ENCODE measurements at regions not wholly inside any gene's neighbourhood (a gene's known extent, or its start where the extent isn't known, plus 50 kb on each side); places are given as distances from the start of the nearest gene placed in this dataset.

GRCh38 chr14:97649752-97650151 lies 852.6 kb downstream of the VRK1 start:
- TF ChIP-seq TAF1 (IDR thresholded peaks at IDR 0.05; ENCODE audit: low read depth, low read length) (no peak), PAX5 (IDR thresholded peaks at IDR 0.05; ENCODE audit: insufficient read depth, low read length, severe bottlenecking) (no peak), POU2F2 (IDR thresholded peaks at IDR 0.05; ENCODE audit: low read depth, low read length) (no peak), SPI1 (IDR thresholded peaks at IDR 0.05; ENCODE audit: low read depth, low read length) (no peak), POLR2AphosphoS5 (IDR thresholded peaks at IDR 0.05; ENCODE audit: low read depth, low read length) (no peak), POLR2A (IDR thresholded peaks at IDR 0.05; ENCODE audit: low read depth, low read length) (no peak)

DNA sequence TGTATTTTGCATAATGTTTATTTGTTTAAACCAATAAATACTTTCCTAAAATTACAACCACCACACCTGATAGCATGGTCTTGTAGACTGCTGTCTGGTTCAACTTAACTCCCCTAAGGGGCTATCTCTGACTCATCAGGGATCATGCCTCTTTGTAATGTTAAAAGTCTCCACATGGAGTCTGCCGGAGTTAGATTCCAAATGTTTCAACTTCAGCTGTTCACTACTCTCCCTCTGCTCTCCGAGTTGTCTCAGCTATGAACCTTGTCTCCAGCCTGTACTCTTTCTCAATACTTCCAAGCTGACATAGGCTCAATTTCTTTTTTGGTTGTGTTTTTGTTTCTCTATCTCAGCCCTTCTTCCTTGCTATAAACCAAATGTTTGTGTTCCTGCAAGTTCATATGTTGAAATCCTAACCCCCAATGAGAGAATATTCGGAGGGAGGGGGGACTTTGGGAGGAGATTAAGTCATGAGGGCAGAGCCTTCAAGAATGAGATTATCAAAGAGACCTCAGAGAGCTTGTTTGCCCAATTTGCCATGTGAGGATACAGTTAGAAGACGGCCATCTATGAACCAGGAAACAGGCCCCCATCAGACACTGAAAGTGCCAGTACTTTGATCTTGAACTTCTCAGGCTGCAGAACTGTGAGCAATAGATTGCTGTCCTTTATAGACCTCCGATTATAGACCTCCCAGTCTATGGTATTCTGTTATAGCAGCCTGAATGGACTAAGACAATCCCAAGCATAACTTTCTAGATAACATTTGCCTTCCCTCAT lies 858.2 kb downstream of the VRK1 start:
- no peak for FAIRE-seq
- no peak for DNase-seq (ENCODE audit: insufficient read length, low spot score)
- TF ChIP-seq POU2F2 (IDR thresholded peaks at IDR 0.05; ENCODE audit: low read depth, low read length): no peak
- no peak for TF ChIP-seq SPI1 (IDR thresholded peaks at IDR 0.05; ENCODE audit: low read depth, low read length)
- TF ChIP-seq TAF1 (IDR thresholded peaks at IDR 0.05; ENCODE audit: low read depth, low read length): no peak
- TF ChIP-seq POLR2AphosphoS5 (IDR thresholded peaks at IDR 0.05; ENCODE audit: low read depth, low read length): no peak
- TF ChIP-seq PAX5 (IDR thresholded peaks at IDR 0.05; ENCODE audit: insufficient read depth, low read length, severe bottlenecking): no peak
- TF ChIP-seq POLR2A (IDR thresholded peaks at IDR 0.05; ENCODE audit: low read depth, low read length): no peak

More at GRCh38 chr14:97649752-97650151, 852.6 kb downstream of the VRK1 start:
- FAIRE-seq: no peak
- no peak for DNase-seq (ENCODE audit: insufficient read length, low spot score)

DNA sequence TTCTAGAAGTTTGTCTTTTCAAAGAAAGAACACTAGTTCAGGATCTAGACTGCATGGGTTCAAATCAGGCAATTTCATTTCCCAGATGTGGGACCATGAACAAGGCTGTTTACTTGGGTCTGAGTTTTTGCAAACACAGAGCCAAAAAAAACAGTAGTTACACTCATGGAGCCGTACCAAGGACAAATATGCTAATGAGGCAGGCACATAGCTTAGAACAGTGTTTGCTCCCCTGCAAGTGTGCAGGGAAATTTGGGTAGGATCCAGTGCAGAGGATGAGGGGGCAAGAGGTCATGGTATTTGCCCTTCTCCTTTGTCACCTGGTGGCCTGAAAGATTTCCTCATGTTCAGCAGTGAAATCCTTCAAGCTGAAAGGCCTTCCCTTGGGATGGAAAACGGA lies 860.4 kb downstream of the VRK1 start:
- TF ChIP-seq POU2F2 (IDR thresholded peaks at IDR 0.05; ENCODE audit: low read depth, low read length) (no peak), POLR2A (IDR thresholded peaks at IDR 0.05; ENCODE audit: low read depth, low read length) (no peak), TAF1 (IDR thresholded peaks at IDR 0.05; ENCODE audit: low read depth, low read length) (no peak), SPI1 (IDR thresholded peaks at IDR 0.05; ENCODE audit: low read depth, low read length) (no peak), PAX5 (IDR thresholded peaks at IDR 0.05; ENCODE audit: insufficient read depth, low read length, severe bottlenecking) (no peak), POLR2AphosphoS5 (IDR thresholded peaks at IDR 0.05; ENCODE audit: low read depth, low read length) (no peak)
- FAIRE-seq: no peak
- DNase-seq (ENCODE audit: insufficient read length, low spot score): no peak

DNA sequence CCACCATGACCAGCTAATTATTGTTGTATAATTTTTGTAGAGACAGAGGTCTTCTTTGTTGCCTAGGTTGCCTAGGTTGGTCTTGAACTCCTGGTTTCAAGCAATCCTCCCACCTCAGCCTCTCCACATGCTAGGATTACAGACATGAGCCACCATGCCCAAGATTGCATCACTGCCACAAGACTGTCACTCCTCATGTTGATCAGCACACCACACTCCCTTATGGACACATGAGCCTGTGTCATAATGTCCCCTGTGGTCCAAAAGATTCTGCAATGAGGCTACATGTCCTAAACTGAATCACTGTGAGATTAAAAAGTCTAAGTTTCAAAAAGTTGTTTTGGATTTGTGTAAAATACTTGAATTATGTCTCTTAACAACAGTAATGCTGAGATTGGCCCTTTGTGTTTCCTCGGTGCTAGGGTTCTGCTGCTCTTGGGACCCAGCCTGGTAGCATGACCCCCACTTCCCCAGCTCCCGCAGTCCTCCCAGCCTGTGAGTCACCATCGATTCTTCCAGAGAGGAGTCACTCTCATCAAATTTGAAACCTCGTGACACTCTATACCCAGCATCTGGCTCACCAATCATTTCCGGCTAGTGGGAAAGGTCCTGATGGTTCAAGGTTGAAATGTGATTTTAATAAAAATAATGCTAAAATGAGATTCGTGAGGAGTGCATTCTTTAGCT lies 890.9 kb downstream of the VRK1 start:
- FAIRE-seq: no peak
- TF ChIP-seq POLR2A (IDR thresholded peaks at IDR 0.05; ENCODE audit: low read depth, low read length): no peak
- TF ChIP-seq POLR2AphosphoS5 (IDR thresholded peaks at IDR 0.05; ENCODE audit: low read depth, low read length): no peak
- no peak for TF ChIP-seq PAX5 (IDR thresholded peaks at IDR 0.05; ENCODE audit: insufficient read depth, low read length, severe bottlenecking)
- no peak for TF ChIP-seq POU2F2 (IDR thresholded peaks at IDR 0.05; ENCODE audit: low read depth, low read length)
- TF ChIP-seq SPI1 (IDR thresholded peaks at IDR 0.05; ENCODE audit: low read depth, low read length): no peak
- no peak for TF ChIP-seq TAF1 (IDR thresholded peaks at IDR 0.05; ENCODE audit: low read depth, low read length)
- DNase-seq (ENCODE audit: insufficient read length, low spot score): no peak

DNA sequence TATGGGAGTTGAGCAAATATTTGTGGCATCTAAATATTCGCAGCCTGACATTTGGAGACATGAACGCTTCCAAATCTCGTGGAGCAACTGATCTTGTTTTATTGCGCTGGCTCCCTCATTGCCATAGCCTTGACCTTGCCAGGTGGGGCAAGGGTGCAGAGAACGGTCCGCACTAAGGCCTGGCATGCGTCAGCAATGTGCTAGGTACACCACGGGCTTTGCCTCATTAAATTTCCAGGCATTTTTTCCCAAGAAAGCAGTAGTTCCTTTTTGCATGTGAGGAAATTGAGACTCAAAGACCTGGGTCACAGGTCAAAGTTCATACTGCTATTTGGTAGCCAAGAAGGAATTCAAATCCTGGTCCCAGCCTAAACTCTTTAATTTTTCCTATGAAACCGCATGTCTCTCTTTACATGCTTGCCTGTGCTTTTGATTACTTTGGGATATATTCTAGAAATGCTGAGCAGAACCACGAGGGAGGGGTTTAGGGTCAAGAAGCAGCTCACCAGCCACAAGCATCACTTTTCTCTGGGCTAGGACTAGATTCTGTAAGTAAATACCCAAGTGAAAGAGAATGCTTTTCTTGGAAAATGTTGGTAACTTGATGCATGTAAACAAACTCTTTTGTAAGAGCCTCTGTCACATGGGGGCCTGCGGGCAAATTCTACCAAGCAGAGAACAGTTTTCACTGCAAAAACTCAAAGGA lies 891.6 kb downstream of the VRK1 start:
- no peak for FAIRE-seq
- no peak for DNase-seq (ENCODE audit: insufficient read length, low spot score)
- TF ChIP-seq POLR2A (IDR thresholded peaks at IDR 0.05; ENCODE audit: low read depth, low read length): no peak
- no peak for TF ChIP-seq POLR2AphosphoS5 (IDR thresholded peaks at IDR 0.05; ENCODE audit: low read depth, low read length)
- TF ChIP-seq PAX5 (IDR thresholded peaks at IDR 0.05; ENCODE audit: insufficient read depth, low read length, severe bottlenecking): no peak
- TF ChIP-seq TAF1 (IDR thresholded peaks at IDR 0.05; ENCODE audit: low read depth, low read length): no peak
- no peak for TF ChIP-seq POU2F2 (IDR thresholded peaks at IDR 0.05; ENCODE audit: low read depth, low read length)
- TF ChIP-seq SPI1 (IDR thresholded peaks at IDR 0.05; ENCODE audit: low read depth, low read length): no peak

DNA sequence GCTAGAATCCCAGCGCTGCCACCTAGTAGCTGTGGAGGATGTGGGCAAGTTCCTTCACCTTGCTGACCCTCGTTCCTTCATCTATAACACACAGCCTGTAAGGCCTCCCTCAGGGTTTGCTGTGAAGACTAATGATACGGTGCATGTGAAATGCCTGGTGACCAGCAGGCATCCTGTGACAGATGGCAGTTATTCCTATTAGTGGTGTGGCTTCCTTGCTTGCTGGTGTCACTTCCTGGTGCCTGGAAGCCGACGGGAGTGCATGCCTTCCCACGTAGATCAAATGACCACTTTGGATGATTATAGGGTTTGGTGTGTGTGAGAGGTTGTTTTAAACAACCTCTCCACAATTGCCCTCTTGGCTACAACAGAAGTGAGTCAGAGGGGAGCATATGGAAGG lies 894.9 kb downstream of the VRK1 start:
- DNase-seq (ENCODE audit: insufficient read length, low spot score) (no peak), FAIRE-seq (no peak)
- no peak for TF ChIP-seq POLR2A (IDR thresholded peaks at IDR 0.05; ENCODE audit: low read depth, low read length)
- TF ChIP-seq SPI1 (IDR thresholded peaks at IDR 0.05; ENCODE audit: low read depth, low read length): no peak
- TF ChIP-seq POLR2AphosphoS5 (IDR thresholded peaks at IDR 0.05; ENCODE audit: low read depth, low read length): no peak

GRCh38 chr14:97695456-97695981 lies 898.3 kb downstream of the VRK1 start:
- no peak for TF ChIP-seq POU2F2 (IDR thresholded peaks at IDR 0.05; ENCODE audit: low read depth, low read length)
- no peak for TF ChIP-seq POLR2AphosphoS5 (IDR thresholded peaks at IDR 0.05; ENCODE audit: low read depth, low read length)
- TF ChIP-seq PAX5 (IDR thresholded peaks at IDR 0.05; ENCODE audit: insufficient read depth, low read length, severe bottlenecking): no peak
- no peak for TF ChIP-seq TAF1 (IDR thresholded peaks at IDR 0.05; ENCODE audit: low read depth, low read length)
- no peak for TF ChIP-seq SPI1 (IDR thresholded peaks at IDR 0.05; ENCODE audit: low read depth, low read length)
- TF ChIP-seq POLR2A (IDR thresholded peaks at IDR 0.05; ENCODE audit: low read depth, low read length): no peak
- DNase-seq (ENCODE audit: insufficient read length, low spot score): no peak
- FAIRE-seq: no peak

GRCh38 chr14:97697772-97698171 lies 900.6 kb downstream of the VRK1 start:
- TF ChIP-seq PAX5 (IDR thresholded peaks at IDR 0.05; ENCODE audit: insufficient read depth, low read length, severe bottlenecking) (no peak), TAF1 (IDR thresholded peaks at IDR 0.05; ENCODE audit: low read depth, low read length) (no peak), POU2F2 (IDR thresholded peaks at IDR 0.05; ENCODE audit: low read depth, low read length) (no peak), POLR2A (IDR thresholded peaks at IDR 0.05; ENCODE audit: low read depth, low read length) (no peak), SPI1 (IDR thresholded peaks at IDR 0.05; ENCODE audit: low read depth, low read length) (peak; percentile 62; the same call in 1 of the 2 replicates), POLR2AphosphoS5 (IDR thresholded peaks at IDR 0.05; ENCODE audit: low read depth, low read length) (no peak)
- FAIRE-seq: no peak
- DNase-seq (ENCODE audit: insufficient read length, low spot score): no peak

GRCh38 chr14:97699026-97699425 lies 901.8 kb downstream of the VRK1 start:
- DNase-seq (ENCODE audit: insufficient read length, low spot score) (no peak), FAIRE-seq (no peak)
- TF ChIP-seq POLR2A (IDR thresholded peaks at IDR 0.05; ENCODE audit: low read depth, low read length): no peak
- no peak for TF ChIP-seq TAF1 (IDR thresholded peaks at IDR 0.05; ENCODE audit: low read depth, low read length)
- no peak for TF ChIP-seq PAX5 (IDR thresholded peaks at IDR 0.05; ENCODE audit: insufficient read depth, low read length, severe bottlenecking)
- TF ChIP-seq POU2F2 (IDR thresholded peaks at IDR 0.05; ENCODE audit: low read depth, low read length): no peak
- TF ChIP-seq POLR2AphosphoS5 (IDR thresholded peaks at IDR 0.05; ENCODE audit: low read depth, low read length): no peak
- TF ChIP-seq SPI1 (IDR thresholded peaks at IDR 0.05; ENCODE audit: low read depth, low read length): no peak

Measured in GM12891 (cell line).